Cardiac muscle cell (in vitro differentiated cells and primary cell): ENCODE measurements at regions not wholly inside any gene's neighbourhood (a gene's known extent, or its start where the extent isn't known, plus 50 kb on each side); places are given as distances from the start of the nearest gene placed in this dataset.
"Not testable (repeated sequence)": the region's sequence is repeated elsewhere in the genome, so short reads cannot be mapped to it uniquely, and the experiment has no call there.

Experiments
- DNase-seq, 2 donors: peaks; one replicate each; pipeline versions ENCODE4 v3.0.0 to v3.0.0-alpha.2; 2010 to 2017; ENCODE audit warnings: low read depth in 1 of 2, low spot score in 1 of 2
- H3K27ac ChIP-seq: fragments of 200-600 bp; sonication (generic); 2 replicates; pipeline ENCODE4 v1.5.1; 2016
- H3K27me3 ChIP-seq: fragments of 200-600 bp; sonication (generic); 2 replicates; pipeline ENCODE4 v1.6.0; 2016; ENCODE audit warnings: control low read depth
- H3K36me3 ChIP-seq: fragments of 200-600 bp; sonication (generic); 2 replicates; pipeline ENCODE4 v1.5.1; 2016; ENCODE audit warnings: control low read depth
- H3K4me1 ChIP-seq: fragments of 200-600 bp; sonication (generic); 2 replicates; pipeline ENCODE4 v1.8.1; 2017; ENCODE audit warnings: low read depth, mild to moderate bottlenecking, mixed run types
- H3K4me3 ChIP-seq: fragments of 200-600 bp; sonication (generic); 2 replicates; pipeline ENCODE4 v1.5.1; 2016; ENCODE audit warnings: mild to moderate bottlenecking
- H3K9me3 ChIP-seq: fragments of 200-600 bp; sonication (generic); 2 replicates; pipeline ENCODE4 v1.5.1; 2017; ENCODE audit warnings: low read depth, mild to moderate bottlenecking, control low read depth
- CTCF ChIP-seq: IDR thresholded peaks from 2 replicates; pipeline ENCODE4 v1.5.1; 2012; ENCODE audit warnings: low read depth, mild to moderate bottlenecking, low read length

GRCh38 chr1:121452484-121452883 is 267.7 kb downstream of the SRGAP2C start:
- no peak for TF ChIP-seq CTCF
- Histone ChIP-seq H3K9me3 (no peaks in the 10 kb centered on the region), H3K4me3 (no peak overlapping the region), H3K27me3 (no peaks in the 10 kb centered on the region), H3K36me3 (no peaks in the 10 kb centered on the region), H3K4me1 (no peaks in the 10 kb centered on the region), H3K27ac (no peak overlapping the region)
- no peak for DNase-seq

- H3K36me3 ChIP-seq, result no peaks in the 10 kb centered on the region
- H3K9me3 ChIP-seq, result no peaks in the 10 kb centered on the region
- H3K27me3 ChIP-seq, result no peaks in the 10 kb centered on the region
- DNase-seq, result no peak
- no peak for TF ChIP-seq CTCF
- no peak overlapping the region for H3K27ac ChIP-seq
- no peak overlapping the region for H3K4me3 ChIP-seq
- H3K4me1 ChIP-seq, result no peaks in the 10 kb centered on the region
Measured at GRCh38 chr1:121458291-121459048, 273.7 kb downstream of the SRGAP2C start.

GRCh38 chr1:121459235-121459634 is 274.5 kb downstream of the SRGAP2C start:
- DNase-seq, result no peak
- Histone ChIP-seq H3K27me3 (no peaks in the 10 kb centered on the region), H3K27ac (no peak overlapping the region), H3K4me1 (no peaks in the 10 kb centered on the region), H3K4me3 (no peak overlapping the region), H3K9me3 (no peaks in the 10 kb centered on the region), H3K36me3 (no peaks in the 10 kb centered on the region)
- TF ChIP-seq CTCF, result no peak

DNA sequence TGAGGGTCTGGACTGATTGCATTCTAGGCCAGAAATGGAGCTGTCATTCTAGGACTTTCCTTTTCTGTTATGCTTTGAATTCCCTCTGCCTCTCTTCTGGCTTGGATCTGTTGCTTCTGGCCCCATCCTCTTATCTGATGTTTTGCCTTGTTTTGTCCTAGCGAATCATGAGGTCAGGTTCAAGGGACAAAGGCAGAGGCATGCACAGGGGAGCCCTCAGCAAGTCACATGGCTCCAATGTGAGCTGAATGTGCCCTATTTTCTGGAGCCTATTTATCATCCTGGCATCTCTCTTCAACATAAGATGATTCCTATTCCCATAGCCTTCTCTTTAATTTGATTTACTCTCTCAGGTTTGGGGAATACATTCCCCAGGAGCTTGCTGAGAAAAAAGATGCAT is 284.6 kb downstream of the SRGAP2C start:
- not testable (repeated sequence) for DNase-seq, H3K27me3 ChIP-seq

GRCh38 chr1:121470401-121470800 is 285.6 kb downstream of the SRGAP2C start:
- H3K9me3 ChIP-seq, H3K4me3 ChIP-seq, H3K36me3 ChIP-seq, H3K27me3 ChIP-seq, DNase-seq, H3K27ac ChIP-seq: not testable (repeated sequence)
- peaks cover 14% of the 10 kb centered on the region for H3K4me1 ChIP-seq

More for the DNA sequence above, 284.6 kb downstream of the SRGAP2C start:
- H3K9me3 ChIP-seq, H3K27ac ChIP-seq, H3K36me3 ChIP-seq, H3K4me3 ChIP-seq: not testable (repeated sequence)
- peaks cover 14% of the 10 kb centered on the region for H3K4me1 ChIP-seq

GRCh38 chr1:121471523-121471922 is 286.7 kb downstream of the SRGAP2C start:
- Histone ChIP-seq H3K4me1 (peaks cover 14% of the 10 kb centered on the region), H3K9me3 (no peaks in the 10 kb centered on the region), H3K36me3 (no peaks in the 10 kb centered on the region), H3K27ac (no peak overlapping the region), H3K27me3 (no peaks in the 10 kb centered on the region), H3K4me3 (no peak overlapping the region)
- DNase-seq, result no peak
- no peak for TF ChIP-seq CTCF
